ENCODE measurements at regions not wholly inside any gene's neighbourhood (a gene's known extent, or its start where the extent isn't known, plus 50 kb on each side); places are given as distances from the start of the nearest gene placed in this dataset.

GRCh38 chr4:35963383-35963782 lies 280.9 kb downstream of the ARAP2 start:
- TF ChIP-seq CTCF (IDR thresholded peaks at IDR 0.05) (no peak), POLR2A (IDR thresholded peaks at IDR 0.05) (no peak)
